Small intestine (tissue), 7 donors: ENCODE measurements at regions not wholly inside any gene's neighbourhood (a gene's known extent, or its start where the extent isn't known, plus 50 kb on each side); places are given as distances from the start of the nearest gene placed in this dataset.

Experiments
- DNase-seq, 2 donors: peaks; one replicate each; pipeline versions ENCODE4 v3.0.0 to v3.0.0-alpha.2; 2013
- FAIRE-seq: peaks from 2 replicates; lab custom pipeline; 2012; peaks lifted over from hg19 to GRCh38; lab: Jason Lieb, UNC
- H3K27ac ChIP-seq, 3 donors: one replicate each; pipeline ENCODE4 v1.5.1; 2013; ENCODE audit warnings: low read length in 2 of 3, mild to moderate bottlenecking in 2 of 3, control low read depth in 1 of 3, inconsistent platforms in 1 of 3, low read depth in 1 of 3, moderate library complexity in 1 of 3
- H3K27me3 ChIP-seq, 3 donors: one replicate each; pipeline ENCODE4 v1.6.1; 2013; ENCODE audit warnings: low read length in 3 of 3, inconsistent platforms in 1 of 3; ENCODE audit not compliant: control insufficient read depth in 3 of 3, insufficient read depth in 3 of 3
- H3K36me3 ChIP-seq, 3 donors: one replicate each; pipeline ENCODE4 v1.6.1; 2013; ENCODE audit warnings: low read length in 3 of 3, inconsistent platforms in 1 of 3, low read depth in 1 of 3, mild to moderate bottlenecking in 1 of 3, moderate library complexity in 1 of 3; ENCODE audit not compliant: control insufficient read depth in 3 of 3, insufficient read depth in 2 of 3
- H3K4me1 ChIP-seq, 3 donors: one replicate each; pipeline ENCODE4 v1.6.1; 2013; ENCODE audit warnings: low read length in 2 of 3, inconsistent platforms in 1 of 3, low read depth in 1 of 3, mild to moderate bottlenecking in 1 of 3, moderate library complexity in 1 of 3; ENCODE audit not compliant: control insufficient read depth in 3 of 3, insufficient read depth in 2 of 3
- H3K4me3 ChIP-seq, 3 donors: one replicate each; pipeline ENCODE4 v1.5.1; 2013; ENCODE audit warnings: low read length in 3 of 3, control low read depth in 1 of 3, inconsistent platforms in 1 of 3, low read depth in 1 of 3, mild to moderate bottlenecking in 1 of 3, moderate library complexity in 1 of 3
- H3K9me3 ChIP-seq, 2 donors: one replicate each; pipeline ENCODE4 v1.6.1; 2013; ENCODE audit warnings: low read depth in 1 of 2, low read length in 1 of 2; ENCODE audit not compliant: control insufficient read depth in 2 of 2, insufficient read depth in 1 of 2
- WGBS, 3 donors: extraction: QIAGEN DNeasy Blood & Tissue Kit; methylation state at CpG; one replicate each; pipeline ENCODE4 v1.1.7; 2013; 5-methylcytosine and 5-hydroxymethylcytosine counted together
- donor health status: healthy with polysubstance abuse.
- donor health status: control.
- donor health status: control.
- donor health status: Bipolar disorder and iron deficiency.
- donor health status: healthy.

- 80 to 85% (median 83%) methylated on average over 5 of the region's 5 CpGs for WGBS, 3 donors
- DNase-seq (no peak), FAIRE-seq (no peak)
- H3K27ac ChIP-seq = no peak overlapping the region
- H3K4me3 ChIP-seq = no peak overlapping the region
- no peaks in the 10 kb centered on the region for H3K36me3 ChIP-seq
- H3K9me3 ChIP-seq = no peaks in the 10 kb centered on the region
- H3K4me1 ChIP-seq = peaks cover 0 to 43% (median 3%) of the 10 kb centered on the region in 3 donors
- H3K27me3 ChIP-seq = no peaks in the 10 kb centered on the region
These were observed 62.0 kb upstream of the FZD7 start for GRCh38 chr2:201971531-201972228.

DNA sequence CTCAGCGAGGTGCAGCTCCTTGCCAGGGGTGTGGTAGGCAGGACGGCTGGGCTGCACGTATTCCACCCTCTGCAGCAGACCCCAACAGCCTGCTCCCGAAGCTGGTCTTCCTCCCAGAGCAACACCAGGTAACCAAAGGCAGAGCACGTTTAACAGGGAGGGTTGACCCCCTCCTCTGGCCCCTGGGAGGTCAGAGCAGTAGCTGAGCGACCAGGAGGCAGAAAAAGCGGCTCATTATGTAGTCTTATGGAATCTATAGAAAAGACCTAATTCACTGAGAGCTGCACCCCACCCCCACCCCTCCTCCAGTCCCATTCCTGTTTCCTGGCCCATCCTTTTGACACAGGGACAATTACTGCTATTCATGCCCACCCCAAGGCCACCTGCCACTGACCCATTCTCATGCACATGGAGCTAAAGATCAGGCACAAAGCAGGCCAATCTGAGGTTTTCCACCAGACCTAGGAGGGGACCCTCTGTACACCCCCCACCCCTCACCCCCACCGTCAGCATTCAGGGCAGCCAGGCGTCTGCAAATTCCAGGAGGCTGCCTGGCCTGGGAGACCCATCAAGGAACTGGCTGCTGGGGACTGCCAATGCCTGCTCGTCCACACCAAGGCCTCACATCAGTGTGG, 60.9 kb upstream of the FZD7 start:
- Histone ChIP-seq H3K4me1 (peaks cover 0 to 32% (median 3%) of the 10 kb centered on the region in 3 donors), H3K27ac (no peak overlapping the region), H3K27me3 (no peaks in the 10 kb centered on the region), H3K4me3 (no peak overlapping the region), H3K36me3 (no peaks in the 10 kb centered on the region), H3K9me3 (no peaks in the 10 kb centered on the region)
- FAIRE-seq = no peak
- 82 to 93% (median 92%) methylated on average over 10 of the region's 10 CpGs for WGBS, 3 donors
- no peak for DNase-seq

GRCh38 chr2:201973305-201973928, 60.2 kb upstream of the FZD7 start:
- Histone ChIP-seq H3K9me3 (no peaks in the 10 kb centered on the region), H3K4me1 (peaks cover 0 to 25% (median 3%) of the 10 kb centered on the region in 3 donors), H3K27ac (no peak overlapping the region), H3K27me3 (no peaks in the 10 kb centered on the region), H3K4me3 (no peak overlapping the region), H3K36me3 (no peaks in the 10 kb centered on the region)
- FAIRE-seq = no peak
- WGBS, 3 donors = 83 to 90% (median 84%) methylated on average over 10 of the region's 10 CpGs
- DNase-seq = no peak

- Histone ChIP-seq H3K27ac (peak overlapping the region in 1 of 3 donors; percentile 10), H3K4me3 (no peak overlapping the region), H3K9me3 (no peaks in the 10 kb centered on the region), H3K36me3 (no peaks in the 10 kb centered on the region), H3K27me3 (no peaks in the 10 kb centered on the region), H3K4me1 (peaks cover 0 to 21% (median 3%) of the 10 kb centered on the region in 3 donors)
- WGBS, 3 donors = 42 to 58% (median 47%) methylated on average over 12 of the region's 12 CpGs
- DNase-seq (peak in 1 of 2 donors; percentile 60), FAIRE-seq (no peak)
These were observed 59.2 kb upstream of the FZD7 start for GRCh38 chr2:201974171-201975100.

- Histone ChIP-seq H3K27me3 (no peaks in the 10 kb centered on the region), H3K9me3 (no peaks in the 10 kb centered on the region), H3K36me3 (no peaks in the 10 kb centered on the region), H3K4me3 (no peak overlapping the region), H3K27ac (no peak overlapping the region), H3K4me1 (peaks cover 0 to 17% (median 3%) of the 10 kb centered on the region in 3 donors)
- FAIRE-seq = no peak
- WGBS, 3 donors = 57 to 78% (median 64%) methylated on average over 8 of the region's 8 CpGs
- peak; percentile 48 to 73 for DNase-seq
These were observed 58.2 kb upstream of the FZD7 start for GRCh38 chr2:201975434-201975833.

DNA sequence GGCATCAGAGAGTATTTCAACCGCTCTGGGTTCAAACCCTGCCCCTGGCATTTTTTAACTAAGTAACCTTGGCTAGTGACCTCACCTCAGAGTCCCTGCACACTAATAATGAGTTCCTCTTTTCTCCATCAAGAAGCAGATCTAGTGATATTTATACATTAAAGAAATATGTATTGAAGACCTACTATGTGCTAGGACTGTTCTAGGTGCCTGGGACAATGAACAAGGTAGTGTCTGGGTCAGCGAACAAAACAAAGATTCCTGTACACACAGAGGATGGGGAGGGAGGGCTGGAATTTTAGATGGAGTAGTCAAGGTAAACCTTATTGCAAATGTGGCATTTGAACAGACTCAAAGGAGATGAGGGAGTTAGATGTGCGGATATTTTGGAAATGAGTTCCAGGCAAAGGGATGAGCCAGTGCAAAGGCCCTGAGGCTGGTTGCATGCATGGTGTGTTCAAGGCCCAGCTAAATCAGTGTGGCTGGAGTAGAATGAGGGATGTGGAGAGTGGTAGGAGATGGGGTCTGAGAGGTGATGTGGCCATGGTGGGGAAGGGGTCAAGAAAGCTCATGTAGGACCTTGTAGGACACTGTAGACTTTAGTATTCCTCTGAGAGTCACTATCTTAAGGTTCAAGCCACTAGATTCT, 57.6 kb upstream of the FZD7 start:
- Histone ChIP-seq H3K36me3 (no peaks in the 10 kb centered on the region), H3K27me3 (no peaks in the 10 kb centered on the region), H3K27ac (no peak overlapping the region), H3K9me3 (no peaks in the 10 kb centered on the region), H3K4me3 (no peak overlapping the region), H3K4me1 (peaks cover 0 to 17% (median 3%) of the 10 kb centered on the region in 3 donors)
- 94 to 97% (median 94%) methylated on average over 3 of the region's 3 CpGs for WGBS, 3 donors
- DNase-seq (no peak), FAIRE-seq (no peak)

- Histone ChIP-seq H3K4me3 (no peak overlapping the region), H3K4me1 (peaks cover 0 to 17% (median 3%) of the 10 kb centered on the region in 3 donors), H3K36me3 (no peaks in the 10 kb centered on the region), H3K9me3 (no peaks in the 10 kb centered on the region), H3K27ac (no peak overlapping the region), H3K27me3 (no peaks in the 10 kb centered on the region)
- DNase-seq (no peak), FAIRE-seq (no peak)
- WGBS, 3 donors = 46 to 93% (median 60%) methylated on average over 2 of the region's 2 CpGs
These were observed 56.0 kb upstream of the FZD7 start for GRCh38 chr2:201977651-201978050.
